ENCODE measurements at regions not wholly inside any gene's neighbourhood (a gene's known extent, or its start where the extent isn't known, plus 50 kb on each side); places are given as distances from the start of the nearest gene placed in this dataset.

GRCh38 chr12:90203556-90203955, 494.9 kb upstream of the ATP2B1 start:
- DNase-seq, result no peak

GRCh38 chr12:90199006-90199405, 490.4 kb upstream of the ATP2B1 start:
- no peak for DNase-seq

GRCh38 chr12:90193500-90193899, 484.9 kb upstream of the ATP2B1 start:
- DNase-seq, result no peak

- no peak for DNase-seq
These were observed 480.2 kb upstream of the ATP2B1 start for GRCh38 chr12:90188857-90189256.

GRCh38 chr12:90183201-90183600, 474.6 kb upstream of the ATP2B1 start:
- no peak for DNase-seq

- no peak for DNase-seq
These were observed 472.6 kb upstream of the ATP2B1 start for GRCh38 chr12:90181216-90181615.

GRCh38 chr12:90174956-90175355, 466.3 kb upstream of the ATP2B1 start:
- DNase-seq, result no peak

GRCh38 chr12:90174198-90174510, 465.5 kb upstream of the ATP2B1 start:
- DNase-seq, result no peak

- DNase-seq, result no peak
These were observed 465.0 kb upstream of the ATP2B1 start for GRCh38 chr12:90173499-90174197.

GRCh38 chr12:90172524-90172923, 463.9 kb upstream of the ATP2B1 start:
- no peak for DNase-seq

- no peak for DNase-seq
These were observed 462.1 kb upstream of the ATP2B1 start for GRCh38 chr12:90170740-90171139.

GRCh38 chr12:90167518-90168208, 459.0 kb upstream of the ATP2B1 start:
- no peak for DNase-seq

- no peak for DNase-seq
These were observed 458.0 kb upstream of the ATP2B1 start for GRCh38 chr12:90166671-90167070.

GRCh38 chr12:90166012-90166411, 457.4 kb upstream of the ATP2B1 start:
- DNase-seq, result no peak

- no peak for DNase-seq
These were observed 455.3 kb upstream of the ATP2B1 start for GRCh38 chr12:90163975-90164374.

- no peak for DNase-seq
These were observed 445.2 kb upstream of the ATP2B1 start for GRCh38 chr12:90153827-90154226.

GRCh38 chr12:90152897-90153624, 444.4 kb upstream of the ATP2B1 start:
- DNase-seq, result no peak

GRCh38 chr12:90151491-90152015, 442.9 kb upstream of the ATP2B1 start:
- no peak for DNase-seq

GRCh38 chr12:90149453-90149852, 440.8 kb upstream of the ATP2B1 start:
- DNase-seq, result no peak

GRCh38 chr12:90129366-90130030, 420.9 kb upstream of the ATP2B1 start:
- DNase-seq, result no peak

GRCh38 chr12:90128526-90128925, 419.9 kb upstream of the ATP2B1 start:
- DNase-seq, result no peak

- no peak for DNase-seq
These were observed 417.5 kb upstream of the ATP2B1 start for GRCh38 chr12:90126125-90126524.

- no peak for DNase-seq
These were observed 416.3 kb upstream of the ATP2B1 start for GRCh38 chr12:90124914-90125313.

Measured in right kidney (tissue), 1 donor.